Brain microvascular endothelial cell (primary cell): ENCODE measurements at regions not wholly inside any gene's neighbourhood (a gene's known extent, or its start where the extent isn't known, plus 50 kb on each side); places are given as distances from the start of the nearest gene placed in this dataset.

ENCODE experiments used
- DNase-seq: peaks from one replicate; pipeline ENCODE4 v3.0.0-alpha.2; 2020
- H3K27ac ChIP-seq: fragments of 250-450 bp; sonication (Bioruptor Pico); 2 replicates; pipeline ENCODE4 v1.5.1; 2020; ENCODE audit warnings: mild to moderate bottlenecking, moderate library complexity
- H3K27me3 ChIP-seq: fragments of 250-450 bp; sonication (Bioruptor Pico); replicated peaks from 2 replicates; pipeline ENCODE4 v1.5.1; 2020; ENCODE audit warnings: mild to moderate bottlenecking
- H3K36me3 ChIP-seq: fragments of 250-450 bp; sonication (Bioruptor Pico); replicated peaks from 2 replicates; pipeline ENCODE4 v1.5.1; 2020; ENCODE audit warnings: mild to moderate bottlenecking
- H3K4me3 ChIP-seq: 2 replicates; pipeline ENCODE4 v1.5.1; 2011; ENCODE audit warnings: low read depth, mild to moderate bottlenecking, control low read depth, low read length, moderate library complexity
- CTCF ChIP-seq: IDR thresholded peaks from 2 replicates; pipeline ENCODE4 v1.5.1; 2011; ENCODE audit warnings: low read depth, mild to moderate bottlenecking, moderate library complexity, low read length, control low read depth, inconsistent platforms; ENCODE audit errors: missing control alignments
- in situ Hi-C: cut with HindIII; loops from 2 replicates; pipeline ENCODE4 v1.10.0; 2017; ENCODE audit warnings: low sequenced_read_pairs, low pct_ligation_motif_present

GRCh38 chr5:57653636-57654290 is 171.2 kb upstream of the ACTBL2 start:
- TF ChIP-seq CTCF, result no peak
- no peak for DNase-seq
- in situ Hi-C loops, result no loop called here
- H3K27ac ChIP-seq, result no peak overlapping the region
- no peaks in the 10 kb centered on the region for H3K27me3 ChIP-seq
- no peak overlapping the region for H3K4me3 ChIP-seq
- H3K36me3 ChIP-seq, result no peaks in the 10 kb centered on the region

- in situ Hi-C loops, result no loop called here
Observed at GRCh38 chr5:57651127-57651526, 168.5 kb upstream of the ACTBL2 start.

GRCh38 chr5:57650360-57651069 is 167.9 kb upstream of the ACTBL2 start:
- Histone ChIP-seq H3K27ac (no peak overlapping the region), H3K27me3 (no peaks in the 10 kb centered on the region), H3K36me3 (no peaks in the 10 kb centered on the region), H3K4me3 (no peak overlapping the region)
- in situ Hi-C loops, result no loop called here
- DNase-seq, result peak; percentile 70
- TF ChIP-seq CTCF, result peak; percentile 85

More at GRCh38 chr5:57651127-57651526, 168.5 kb upstream of the ACTBL2 start:
- H3K36me3 ChIP-seq, result no peaks in the 10 kb centered on the region
- H3K27ac ChIP-seq, result no peak overlapping the region
- H3K4me3 ChIP-seq, result no peak overlapping the region
- H3K27me3 ChIP-seq, result no peaks in the 10 kb centered on the region
- TF ChIP-seq CTCF, result no peak
- no peak for DNase-seq

DNA sequence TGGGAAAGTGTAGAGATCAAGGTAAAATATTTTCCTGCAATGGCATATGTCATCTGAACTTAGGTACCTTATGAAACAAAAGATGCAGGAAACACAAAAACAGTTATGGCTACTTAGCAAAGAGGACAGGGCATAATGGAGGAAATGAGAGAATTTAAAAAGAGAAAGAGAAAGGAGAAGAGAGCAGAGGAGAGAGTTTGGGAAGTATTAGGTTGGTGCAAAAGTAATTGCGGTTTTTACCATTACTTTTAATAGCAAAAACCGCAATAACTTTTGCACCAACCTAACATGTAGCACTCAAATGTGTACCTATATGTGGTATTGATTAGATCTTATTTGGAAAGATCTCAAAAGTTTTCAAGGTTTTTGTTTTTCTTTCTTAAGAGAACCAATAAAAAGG is 160.1 kb upstream of the ACTBL2 start:
- Histone ChIP-seq H3K36me3 (no peaks in the 10 kb centered on the region), H3K27ac (no peak overlapping the region), H3K27me3 (no peaks in the 10 kb centered on the region), H3K4me3 (no peak overlapping the region)
- in situ Hi-C loops, result no loop called here
- DNase-seq, result no peak
- no peak for TF ChIP-seq CTCF

- TF ChIP-seq CTCF, result no peak
- Histone ChIP-seq H3K4me3 (no peak overlapping the region), H3K27ac (no peak overlapping the region), H3K36me3 (no peaks in the 10 kb centered on the region), H3K27me3 (no peaks in the 10 kb centered on the region)
- no peak for DNase-seq
- in situ Hi-C loops, result no loop called here
Observed at GRCh38 chr5:57642066-57642465, 159.5 kb upstream of the ACTBL2 start.
